Neural cell (in vitro differentiated cells): ENCODE measurements at regions not wholly inside any gene's neighbourhood (a gene's known extent, or its start where the extent isn't known, plus 50 kb on each side); places are given as distances from the start of the nearest gene placed in this dataset.

Source experiments
- H2AFZ ChIP-seq: fragments of 200-600, 300-800 bp; sonication (generic), shearing (Covaris generic); 2 replicates; pipeline ENCODE4 v1.6.0; 2014; ENCODE audit warnings: low read depth, mild to moderate bottlenecking, antibody characterized with exemption, low read length, moderate library complexity
- H3F3A ChIP-seq: fragments of 200-600 bp; shearing (Covaris generic); 2 replicates; pipeline ENCODE4 v1.6.1; 2016; ENCODE audit warnings: mild to moderate bottlenecking, moderate library complexity, mixed read lengths, antibody characterized with exemption, low read length; ENCODE audit not compliant: insufficient read depth, poor library complexity, severe bottlenecking
- H3K27ac ChIP-seq: fragments of 200-600, 300-800 bp; sonication (generic), shearing (Covaris generic); 2 replicates; pipeline ENCODE4 v1.5.1; 2014; ENCODE audit warnings: mild to moderate bottlenecking, low read length, moderate library complexity
- H3K27me3 ChIP-seq: fragments of 300-800, 200-600 bp; sonication (generic), shearing (Covaris generic); 2 replicates; pipeline ENCODE4 v1.6.0; 2014; ENCODE audit warnings: mild to moderate bottlenecking, low read depth, low read length, moderate library complexity; ENCODE audit not compliant: insufficient read depth
- H3K36me3 ChIP-seq: fragments of 300-800, 200-600 bp; sonication (generic), shearing (Covaris generic); 2 replicates; pipeline ENCODE4 v1.5.1; 2014; ENCODE audit warnings: mild to moderate bottlenecking, antibody characterized with exemption, low read length, moderate library complexity; ENCODE audit not compliant: insufficient read depth
- H3K4me2 ChIP-seq: fragments of 300-800, 200-600 bp; sonication (generic), shearing (Covaris generic); 2 replicates; pipeline ENCODE4 v1.6.0; 2014; ENCODE audit warnings: mild to moderate bottlenecking, low read length
- H3K4me3 ChIP-seq: fragments of 300-800, 200-600 bp; sonication (generic), shearing (Covaris generic); 2 replicates; pipeline ENCODE4 v1.5.1; 2014; ENCODE audit warnings: mild to moderate bottlenecking, low read length, moderate library complexity
- H3K79me2 ChIP-seq: fragments of 200-600 bp; shearing (Covaris generic); replicated peaks from 2 replicates; pipeline ENCODE4 v1.6.0; 2014; ENCODE audit warnings: mild to moderate bottlenecking, low read length, moderate library complexity; ENCODE audit not compliant: insufficient read depth
- H3K9ac ChIP-seq: fragments of 300-800, 200-600 bp; sonication (generic), shearing (Covaris generic); 2 replicates; pipeline ENCODE4 v1.6.1; 2016; ENCODE audit warnings: mild to moderate bottlenecking, low read length, mixed read lengths
- H3K9me2 ChIP-seq: fragments of 200-600 bp; shearing (Covaris generic); 2 replicates; pipeline ENCODE4 v1.6.1; 2016; ENCODE audit warnings: mild to moderate bottlenecking, low read length, mixed read lengths; ENCODE audit not compliant: insufficient read depth
- H3K9me3 ChIP-seq: fragments of 200-600, 300-800 bp; sonication (generic), shearing (Covaris generic); 2 replicates; pipeline ENCODE4 v1.6.1; 2016; ENCODE audit warnings: mild to moderate bottlenecking, mixed run types, low read length, moderate library complexity, mixed read lengths
- H4K20me1 ChIP-seq: fragments of 200-600 bp; shearing (Covaris generic); 2 replicates; pipeline ENCODE4 v1.6.1; 2016; ENCODE audit warnings: mild to moderate bottlenecking, mixed run types; ENCODE audit not compliant: insufficient read depth
- CTCF ChIP-seq: fragments of 450-650 bp; IDR thresholded peaks from 2 replicates; pipeline ENCODE4 v1.5.1; 2014; ENCODE audit warnings: antibody characterized with exemption, mild to moderate bottlenecking, moderate library complexity; ENCODE audit not compliant: poor library complexity, severe bottlenecking
- EP300 ChIP-seq: fragments of 450-650 bp; conservative IDR thresholded peaks from 2 replicates; pipeline ENCODE4 v1.6.1; 2014; ENCODE audit warnings: antibody characterized with exemption, mild to moderate bottlenecking, moderate library complexity; ENCODE audit not compliant: poor library complexity, severe bottlenecking
- EZH2 ChIP-seq: fragments of 200-600, 300-800 bp; shearing (Covaris generic), sonication (generic); IDR thresholded peaks from 2 replicates; pipeline ENCODE4 v1.6.1; 2014; ENCODE audit warnings: antibody characterized with exemption, low read length, borderline replicate concordance, mild to moderate bottlenecking; ENCODE audit not compliant: insufficient read depth, poor library complexity, severe bottlenecking
- MXI1 ChIP-seq: fragments of 450-650 bp; conservative IDR thresholded peaks from 2 replicates; pipeline ENCODE4 v1.6.1; 2014; ENCODE audit warnings: antibody characterized with exemption, mild to moderate bottlenecking; ENCODE audit not compliant: poor library complexity, severe bottlenecking
- POLR2AphosphoS5 ChIP-seq: IDR thresholded peaks from 2 replicates; pipeline ENCODE4 v1.6.1; 2012
- RAD21 ChIP-seq: fragments of 450-650 bp; conservative IDR thresholded peaks from 2 replicates; pipeline ENCODE4 v1.6.1; 2014; ENCODE audit warnings: antibody characterized with exemption, mild to moderate bottlenecking, moderate library complexity
- REST ChIP-seq: IDR thresholded peaks from 2 replicates; pipeline ENCODE4 v1.6.1; 2012; ENCODE audit warnings: borderline replicate concordance
- SMC3 ChIP-seq: fragments of 450-650 bp; conservative IDR thresholded peaks from 2 replicates; pipeline ENCODE4 v1.6.1; 2014; ENCODE audit warnings: antibody characterized with exemption, mild to moderate bottlenecking, moderate library complexity; ENCODE audit not compliant: poor library complexity
- TAF1 ChIP-seq: IDR thresholded peaks from 2 replicates; pipeline ENCODE4 v1.6.1; 2012; ENCODE audit warnings: low read depth

- no peak overlapping the region for H3K9ac ChIP-seq
- H3K36me3 ChIP-seq: no peaks in the 10 kb centered on the region
- TF ChIP-seq EZH2 (no peak), POLR2AphosphoS5 (no peak), CTCF (no peak), RAD21 (no peak), TAF1 (no peak), REST (no peak), EP300 (no peak), SMC3 (no peak)
- H2AFZ ChIP-seq: no peak overlapping the region
- H3K79me2 ChIP-seq: no peaks in the 10 kb centered on the region
- H3F3A ChIP-seq: no peaks in the 10 kb centered on the region
- H3K9me3 ChIP-seq: no peaks in the 10 kb centered on the region
- no peaks in the 10 kb centered on the region for H4K20me1 ChIP-seq
- no peak overlapping the region for H3K4me3 ChIP-seq
- H3K9me2 ChIP-seq: no peaks in the 10 kb centered on the region
- H3K27ac ChIP-seq: no peak overlapping the region
- no peaks in the 10 kb centered on the region for H3K27me3 ChIP-seq
- no peak overlapping the region for H3K4me2 ChIP-seq
Measured at GRCh38 chr13:22148187-22148586, 477.3 kb downstream of the FGF9 start.

GRCh38 chr13:22152751-22153150 lies 481.9 kb downstream of the FGF9 start:
- Histone ChIP-seq H3K4me3 (no peak overlapping the region), H3K9me2 (no peaks in the 10 kb centered on the region), H3F3A (no peaks in the 10 kb centered on the region), H3K27me3 (no peaks in the 10 kb centered on the region), H3K4me2 (no peak overlapping the region), H3K79me2 (no peaks in the 10 kb centered on the region), H3K9ac (no peak overlapping the region), H3K36me3 (no peaks in the 10 kb centered on the region), H3K27ac (no peak overlapping the region), H3K9me3 (no peaks in the 10 kb centered on the region), H2AFZ (no peak overlapping the region), H4K20me1 (no peaks in the 10 kb centered on the region)
- no peak for TF ChIP-seq MXI1
- no peak for TF ChIP-seq EZH2
- TF ChIP-seq TAF1: no peak
- no peak for TF ChIP-seq EP300
- TF ChIP-seq SMC3: no peak
- no peak for TF ChIP-seq REST
